HUES48 (cell line): ENCODE measurements at regions not wholly inside any gene's neighbourhood (a gene's known extent, or its start where the extent isn't known, plus 50 kb on each side); places are given as distances from the start of the nearest gene placed in this dataset.

Experiments
- H3K27ac ChIP-seq: one replicate; pipeline ENCODE4 v1.7.0; 2013; ENCODE audit warnings: low read depth, low read length, inconsistent platforms
- H3K27me3 ChIP-seq: 2 replicates; pipeline ENCODE4 v1.6.1; 2013; ENCODE audit warnings: mild to moderate bottlenecking, low read length; ENCODE audit not compliant: control insufficient read depth, insufficient read depth
- H3K36me3 ChIP-seq: 2 replicates; pipeline ENCODE4 v1.6.1; 2013; ENCODE audit warnings: low read length; ENCODE audit not compliant: control insufficient read depth, insufficient read depth
- H3K4me1 ChIP-seq: 2 replicates; pipeline ENCODE4 v1.6.1; 2013; ENCODE audit warnings: mild to moderate bottlenecking, low read length; ENCODE audit not compliant: control insufficient read depth, insufficient read depth
- H3K4me3 ChIP-seq: 2 replicates; pipeline ENCODE4 v1.5.1; 2013; ENCODE audit warnings: mild to moderate bottlenecking, low read depth, low read length
- H3K9ac ChIP-seq: 2 replicates; pipeline ENCODE4 v1.6.1; 2013; ENCODE audit warnings: mild to moderate bottlenecking, low read depth, low read length, moderate library complexity
- H3K9me3 ChIP-seq: 2 replicates; pipeline ENCODE4 v1.6.1; 2013; ENCODE audit warnings: low read length; ENCODE audit not compliant: control insufficient read depth, insufficient read depth

DNA sequence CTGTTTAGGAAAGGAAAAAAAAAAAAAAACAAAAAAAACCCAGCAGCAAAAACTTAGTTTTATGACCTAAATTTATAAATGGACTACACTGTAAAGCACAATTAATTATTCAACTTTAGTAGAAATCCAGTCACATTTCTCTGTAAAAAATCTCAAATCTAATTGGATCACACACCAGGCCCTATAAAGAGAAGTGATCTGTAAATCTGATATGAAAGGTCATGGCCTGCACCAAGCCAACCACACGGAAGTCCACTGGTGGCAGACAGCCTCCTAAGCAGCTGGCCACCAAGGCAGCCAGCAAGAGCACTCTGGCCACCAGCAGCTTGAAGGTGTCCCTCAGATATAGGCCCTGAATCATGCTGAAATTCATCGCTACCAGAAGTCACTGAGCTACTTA, 131.6 kb downstream of the HFE start:
- Histone ChIP-seq H3K9ac (peak overlapping the region; percentile 18; the same call in 1 of the 2 replicates), H3K27me3 (no peaks in the 10 kb centered on the region), H3K27ac (peak overlapping the region; percentile 5), H3K4me1 (peaks cover 27% of the 10 kb centered on the region), H3K4me3 (no peak overlapping the region), H3K36me3 (no peaks in the 10 kb centered on the region), H3K9me3 (no peaks in the 10 kb centered on the region)

DNA sequence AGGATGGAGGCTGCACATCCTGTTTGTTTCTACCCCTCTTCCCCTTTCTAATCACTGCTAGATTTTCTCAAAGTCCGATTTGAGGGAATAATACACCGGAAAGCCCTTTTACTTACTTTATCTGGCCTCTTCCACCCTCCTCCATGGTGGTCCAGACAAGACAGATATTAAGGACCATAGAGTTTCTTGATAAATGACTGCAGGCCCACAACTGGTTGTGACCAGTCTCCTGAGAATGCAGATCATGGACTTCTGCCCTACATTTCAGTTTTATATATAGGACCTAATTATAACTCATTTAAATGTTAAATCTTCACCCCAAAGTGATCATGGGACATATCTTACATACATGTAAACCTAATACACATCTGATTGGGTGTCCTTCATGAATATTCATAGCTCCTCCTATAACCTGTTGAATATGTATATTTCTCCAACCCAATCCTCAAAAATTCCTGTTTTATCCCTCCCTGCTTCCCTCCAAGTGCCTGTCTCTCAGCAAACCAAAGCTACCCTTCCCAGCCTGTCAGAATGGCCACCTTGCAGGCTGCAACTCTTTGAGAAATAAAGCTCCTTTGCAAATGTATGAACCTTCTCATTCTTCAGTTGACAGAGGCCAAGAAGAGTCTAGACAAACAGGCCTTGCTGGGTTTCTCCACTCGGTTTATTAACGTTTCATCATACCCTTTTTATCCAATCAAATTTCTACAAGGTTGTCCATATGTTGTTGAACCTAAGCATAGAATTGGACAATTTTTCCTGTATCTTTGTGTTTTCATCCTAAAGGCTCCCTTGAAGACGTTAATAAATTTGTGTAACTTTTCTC, 133.1 kb downstream of the HFE start:
- no peak overlapping the region for H3K4me3 ChIP-seq
- no peaks in the 10 kb centered on the region for H3K36me3 ChIP-seq
- H3K9ac ChIP-seq, result no peak overlapping the region
- H3K4me1 ChIP-seq, result peaks cover 27% of the 10 kb centered on the region
- H3K9me3 ChIP-seq, result no peaks in the 10 kb centered on the region
- peak overlapping the region; percentile 69 for H3K27ac ChIP-seq
- H3K27me3 ChIP-seq, result no peaks in the 10 kb centered on the region

DNA sequence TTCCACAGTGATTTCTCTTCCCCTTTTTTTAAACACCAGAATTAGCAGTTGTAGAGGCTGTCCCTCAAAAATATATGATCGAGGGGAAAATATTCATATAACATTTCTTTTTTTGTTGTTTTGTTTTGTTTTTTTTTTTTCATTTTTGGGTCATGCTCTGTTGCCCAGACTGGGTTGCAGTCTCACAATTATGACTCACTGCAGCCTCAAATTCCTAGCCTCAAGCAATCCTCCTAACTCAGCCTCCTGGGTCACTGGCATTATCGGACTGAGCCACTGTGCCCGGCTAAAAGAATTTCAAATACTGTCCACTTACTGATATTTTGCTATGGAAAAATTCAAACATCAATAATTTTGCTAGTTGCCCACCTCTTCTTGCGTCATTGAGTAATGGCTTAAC, 134.0 kb downstream of the HFE start:
- Histone ChIP-seq H3K9me3 (no peaks in the 10 kb centered on the region), H3K36me3 (no peaks in the 10 kb centered on the region), H3K9ac (no peak overlapping the region), H3K4me1 (peaks cover 27% of the 10 kb centered on the region), H3K27me3 (no peaks in the 10 kb centered on the region), H3K27ac (no peak overlapping the region), H3K4me3 (no peak overlapping the region)

DNA sequence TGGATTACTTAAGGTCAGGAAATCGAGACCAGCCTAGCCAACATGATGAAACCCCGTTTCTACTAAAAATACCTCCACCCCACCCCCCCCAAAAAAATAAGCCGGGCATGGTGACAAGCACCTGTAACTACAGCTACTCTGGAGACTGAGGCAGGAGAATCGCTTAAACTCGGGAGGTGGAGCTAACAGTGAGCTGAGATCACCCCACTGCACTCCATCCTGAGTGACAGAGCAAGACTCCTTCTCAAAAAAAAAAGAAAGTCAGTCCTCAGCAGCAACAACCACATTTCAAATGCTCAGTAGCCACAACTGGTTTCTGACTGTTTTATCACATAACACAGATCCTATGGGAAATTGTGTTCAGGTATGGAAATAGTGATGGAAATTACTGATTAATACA, 135.3 kb downstream of the HFE start:
- H3K9me3 ChIP-seq, result no peaks in the 10 kb centered on the region
- no peaks in the 10 kb centered on the region for H3K27me3 ChIP-seq
- peak overlapping the region; percentile 100; the same call in 1 of the 2 replicates for H3K9ac ChIP-seq
- H3K4me1 ChIP-seq, result peaks cover 35% of the 10 kb centered on the region
- H3K27ac ChIP-seq, result peak overlapping the region; percentile 99
- peak overlapping the region; percentile 95 for H3K4me3 ChIP-seq
- H3K36me3 ChIP-seq, result no peaks in the 10 kb centered on the region

DNA sequence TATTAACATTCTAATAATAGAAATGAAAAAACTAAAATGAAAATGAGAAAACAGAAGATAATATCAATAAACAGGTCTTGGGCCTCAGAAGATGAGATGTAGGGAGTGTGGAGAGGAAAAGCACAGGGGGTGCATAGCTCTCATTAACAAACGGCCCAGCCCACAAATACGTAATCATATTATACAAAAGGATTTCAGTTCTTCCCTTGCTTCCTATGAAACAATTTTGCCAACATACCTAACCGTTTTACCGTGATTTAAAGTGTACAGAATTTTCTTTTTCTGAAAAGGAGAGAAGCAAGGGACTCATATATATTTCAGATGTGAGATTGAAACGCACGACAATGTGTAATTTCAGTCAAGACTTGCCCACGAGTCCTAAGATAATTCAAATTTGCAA, 136.0 kb downstream of the HFE start:
- peak overlapping the region; percentile 95 for H3K4me3 ChIP-seq

DNA sequence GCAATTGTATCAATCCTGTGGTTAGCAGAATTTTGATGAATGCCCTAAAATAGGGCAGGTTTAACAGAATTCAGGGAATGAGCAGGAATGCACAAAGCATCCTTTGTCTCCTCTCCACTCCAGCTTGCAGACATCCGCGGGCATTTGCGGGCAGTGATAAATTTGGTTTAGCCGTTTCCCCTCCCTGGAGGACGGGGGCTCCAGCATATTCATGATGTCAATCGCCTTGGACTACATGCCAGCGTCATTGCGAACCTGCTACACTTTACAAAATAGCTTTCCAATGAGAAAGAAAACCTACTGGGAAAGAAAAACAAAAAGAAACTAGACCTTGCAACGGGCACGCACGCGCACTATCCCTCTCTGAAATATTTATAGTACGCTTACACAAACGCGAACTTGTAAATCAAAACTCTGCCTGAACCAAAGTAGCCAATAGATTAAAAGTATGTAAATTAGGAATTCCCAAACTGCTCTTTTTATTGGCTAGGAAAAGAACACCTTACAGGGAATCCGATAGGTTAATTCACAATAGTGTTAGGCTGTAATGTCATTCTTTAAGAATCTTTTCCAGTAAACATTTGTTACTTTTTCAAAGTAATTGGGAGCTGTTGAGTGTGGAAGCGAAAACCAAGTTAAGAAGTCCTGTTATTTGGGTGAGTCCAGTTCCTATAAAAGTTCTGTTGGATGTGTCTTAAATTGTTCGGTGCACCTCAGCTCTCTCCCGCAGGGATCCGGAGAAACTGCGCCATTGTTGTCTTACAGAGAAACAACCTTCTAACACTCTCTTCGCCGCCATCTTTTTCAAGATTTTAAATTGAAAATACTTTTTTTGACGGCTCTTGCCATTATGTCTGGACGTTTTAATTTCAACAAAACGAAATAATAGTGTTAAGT, 136.7 kb downstream of the HFE start:
- H3K9ac ChIP-seq, result peak overlapping the region; percentile 100
- peaks cover 33% of the 10 kb centered on the region for H3K4me1 ChIP-seq
- H3K27ac ChIP-seq, result peak overlapping the region; percentile 99
- H3K4me3 ChIP-seq, result peak overlapping the region; percentile 95
- no peaks in the 10 kb centered on the region for H3K36me3 ChIP-seq
- H3K9me3 ChIP-seq, result no peaks in the 10 kb centered on the region
- H3K27me3 ChIP-seq, result no peaks in the 10 kb centered on the region

More for the DNA sequence above, 136.0 kb downstream of the HFE start:
- H3K9ac ChIP-seq, result peak overlapping the region; percentile 100
- H3K9me3 ChIP-seq, result no peaks in the 10 kb centered on the region
- H3K36me3 ChIP-seq, result no peaks in the 10 kb centered on the region
- H3K27me3 ChIP-seq, result no peaks in the 10 kb centered on the region
- peaks cover 35% of the 10 kb centered on the region for H3K4me1 ChIP-seq
- peak overlapping the region; percentile 99 for H3K27ac ChIP-seq

DNA sequence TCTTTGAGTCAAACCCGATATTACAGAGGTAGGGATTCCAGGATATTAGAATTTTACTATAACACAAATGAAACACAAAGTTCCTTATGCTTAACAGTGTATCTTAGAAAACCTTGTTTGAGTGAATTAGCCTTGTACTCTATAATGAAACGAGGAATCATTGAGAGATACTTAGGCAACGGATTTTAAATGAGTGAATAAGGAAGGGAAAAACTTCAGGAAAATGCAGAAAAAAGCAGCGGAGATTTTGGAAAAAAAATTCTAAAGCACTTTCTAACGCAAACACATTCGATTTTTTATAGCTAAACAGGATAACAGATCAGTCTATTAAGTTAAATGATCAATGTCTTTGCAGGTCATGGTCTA, 137.3 kb downstream of the HFE start:
- H3K27ac ChIP-seq, result peak overlapping the region; percentile 99
- peak overlapping the region; percentile 95 for H3K4me3 ChIP-seq
- no peaks in the 10 kb centered on the region for H3K27me3 ChIP-seq
- no peaks in the 10 kb centered on the region for H3K36me3 ChIP-seq
- H3K4me1 ChIP-seq, result peaks cover 31% of the 10 kb centered on the region
- peak overlapping the region; percentile 100 for H3K9ac ChIP-seq
- H3K9me3 ChIP-seq, result no peaks in the 10 kb centered on the region

DNA sequence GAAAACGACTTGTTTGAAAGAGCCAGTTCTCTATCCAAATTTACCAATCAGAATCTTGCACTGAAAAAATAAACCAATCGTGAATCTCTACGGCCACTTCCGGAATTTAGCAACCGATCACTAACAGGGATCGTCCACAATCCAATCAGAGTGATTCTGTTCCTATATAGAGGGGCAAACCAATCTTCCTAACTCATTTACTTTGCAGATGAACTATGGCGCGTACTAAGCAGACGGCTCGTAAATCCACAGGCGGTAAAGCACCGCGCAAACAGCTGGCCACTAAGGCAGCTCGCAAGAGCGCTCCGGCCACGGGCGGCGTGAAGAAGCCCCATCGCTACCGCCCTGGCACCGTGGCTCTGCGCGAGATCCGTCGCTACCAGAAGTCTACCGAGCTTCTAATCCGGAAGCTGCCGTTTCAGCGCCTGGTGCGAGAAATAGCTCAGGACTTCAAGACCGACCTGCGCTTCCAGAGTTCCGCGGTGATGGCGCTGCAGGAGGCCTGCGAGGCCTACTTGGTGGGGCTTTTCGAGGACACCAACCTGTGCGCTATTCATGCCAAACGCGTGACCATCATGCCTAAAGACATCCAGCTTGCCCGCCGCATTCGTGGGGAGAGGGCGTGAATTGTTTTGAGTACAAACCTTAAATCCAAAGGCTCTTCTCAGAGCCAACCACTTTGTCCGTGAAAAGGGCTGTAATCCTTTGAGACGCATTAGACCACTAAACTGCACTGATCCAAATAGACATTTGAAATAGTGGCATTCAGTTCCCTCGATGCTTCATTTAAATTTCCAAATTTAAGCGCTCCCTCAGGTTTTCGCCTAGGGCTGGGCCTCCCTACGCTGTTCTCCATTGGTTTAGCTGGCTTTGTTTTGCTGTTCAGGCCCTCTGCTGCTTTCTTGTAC, 138.0 kb downstream of the HFE start:
- peak overlapping the region; percentile 100 for H3K9ac ChIP-seq
- peak overlapping the region; percentile 99 for H3K27ac ChIP-seq
- H3K9me3 ChIP-seq, result no peaks in the 10 kb centered on the region
- peak overlapping the region; percentile 95 for H3K4me3 ChIP-seq
- peaks cover 28% of the 10 kb centered on the region for H3K4me1 ChIP-seq
- H3K27me3 ChIP-seq, result no peaks in the 10 kb centered on the region
- H3K36me3 ChIP-seq, result no peaks in the 10 kb centered on the region

DNA sequence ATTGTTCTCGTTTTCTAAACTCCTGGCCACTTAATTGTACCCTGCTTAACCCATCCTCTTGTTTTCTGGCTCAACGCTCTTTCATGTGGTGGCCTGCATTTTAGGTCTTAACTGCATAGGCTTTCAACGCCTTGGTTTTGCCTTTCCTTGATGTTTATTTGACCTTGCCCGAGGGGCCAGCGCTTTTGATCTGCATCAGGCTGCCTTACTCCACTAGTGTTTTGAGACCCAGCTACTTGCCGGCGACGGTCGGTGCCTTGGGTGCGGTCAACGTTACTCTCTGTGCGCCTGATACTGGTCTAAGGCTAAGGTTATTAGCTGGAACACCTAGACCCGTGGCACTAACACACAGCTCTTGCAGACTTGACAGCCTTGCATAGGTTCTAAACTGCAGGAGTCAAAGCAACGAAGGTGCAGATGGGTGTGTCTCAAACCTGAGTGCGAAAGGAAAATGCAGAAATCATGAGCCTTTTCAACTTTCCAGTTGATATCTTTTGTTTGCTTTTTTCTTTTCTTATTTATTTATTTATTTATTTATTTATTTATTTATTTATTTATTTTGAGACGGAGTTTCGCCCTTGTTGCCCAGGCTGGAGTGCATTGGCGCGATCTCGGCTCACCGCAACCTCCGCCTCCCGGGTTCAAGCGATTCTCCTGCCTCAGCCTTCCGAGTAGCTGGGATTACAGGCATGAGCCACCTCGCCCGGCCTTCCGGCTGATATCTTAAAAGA, 138.8 kb downstream of the HFE start:
- Histone ChIP-seq H3K9me3 (no peaks in the 10 kb centered on the region), H3K9ac (peak overlapping the region; percentile 100), H3K27me3 (no peaks in the 10 kb centered on the region), H3K4me1 (peaks cover 21% of the 10 kb centered on the region), H3K4me3 (peak overlapping the region; percentile 95), H3K27ac (peak overlapping the region; percentile 99), H3K36me3 (no peaks in the 10 kb centered on the region)

DNA sequence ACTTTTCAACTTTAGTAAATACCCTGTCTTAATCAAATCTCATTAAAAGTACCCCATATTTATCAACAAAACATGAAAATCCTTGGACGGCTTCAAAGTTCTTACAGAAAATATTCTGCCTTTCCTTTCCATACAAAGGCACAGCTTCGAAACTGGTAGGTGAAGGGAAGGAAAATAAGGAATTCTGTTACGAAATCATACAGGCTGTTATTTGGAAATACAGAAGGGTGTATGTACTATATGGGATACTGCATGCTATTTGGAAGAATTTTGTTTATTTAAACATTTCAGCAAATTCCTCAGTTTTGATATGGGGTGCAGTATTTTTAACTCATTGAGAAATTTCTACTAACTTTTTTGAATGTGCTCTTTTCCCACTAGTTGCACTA, 138.4 kb upstream of the BTN3A2 start:
- Histone ChIP-seq H3K4me3 (peak overlapping the region; percentile 50), H3K27ac (peak overlapping the region; percentile 64), H3K9ac (peak overlapping the region; percentile 71), H3K4me1 (peaks cover 21% of the 10 kb centered on the region), H3K36me3 (no peaks in the 10 kb centered on the region), H3K9me3 (no peaks in the 10 kb centered on the region), H3K27me3 (no peaks in the 10 kb centered on the region)
